Breast epithelium (tissue), 4 donors: ENCODE measurements at regions not wholly inside any gene's neighbourhood (a gene's known extent, or its start where the extent isn't known, plus 50 kb on each side); places are given as distances from the start of the nearest gene placed in this dataset.

Experiments used
- DNase-seq, 2 donors: peaks; one replicate each; pipeline ENCODE4 v3.0.0-alpha.2; 2019; ENCODE audit warnings: low spot score in 2 of 2
- H3K27ac ChIP-seq, 2 donors: fragments of 200-600 bp; sonication (generic) in 1 of 2; one replicate each; pipeline ENCODE4 v1.5.1; 2016 to 2019; ENCODE audit warnings: mild to moderate bottlenecking in 1 of 2
- H3K27me3 ChIP-seq, 2 donors: fragments of 200-600 bp; sonication (generic) in 1 of 2; one replicate each; pipeline versions ENCODE4 v1.5.1 to v1.6.0; 2017 to 2019; ENCODE audit warnings: control low read depth in 1 of 2, mild to moderate bottlenecking in 1 of 2
- H3K36me3 ChIP-seq: fragments of 200-600 bp; one replicate; pipeline ENCODE4 v1.5.1; 2019
- H3K4me1 ChIP-seq, 2 donors: fragments of 200-600 bp; sonication (generic); one replicate each; pipeline ENCODE4 v1.5.1; 2016 to 2019; ENCODE audit warnings: control low read depth in 1 of 2
- H3K4me3 ChIP-seq, 3 donors: fragments of 200-600 bp; sonication (generic); 1 replicate in 2 of 3; 2 replicates in 1 of 3; pipeline ENCODE4 v1.5.1; 2016 to 2019; ENCODE audit warnings: mild to moderate bottlenecking in 3 of 3, moderate library complexity in 2 of 3
- H3K9me3 ChIP-seq, 2 donors: fragments of 200-600 bp; sonication (generic) in 1 of 2; one replicate each; pipeline ENCODE4 v1.5.1; 2016 to 2019; ENCODE audit warnings: control low read depth in 1 of 2
- CTCF ChIP-seq, 3 donors: fragments of 450-650 bp; IDR thresholded peaks; one replicate each; pipeline ENCODE4 v1.5.1; 2016 to 2017; ENCODE audit warnings: antibody characterized with exemption in 3 of 3, mild to moderate bottlenecking in 3 of 3, moderate library complexity in 3 of 3
- POLR2A ChIP-seq: fragments of 450-650 bp; IDR thresholded peaks from one replicate; pipeline ENCODE4 v1.6.1; 2016; ENCODE audit warnings: antibody characterized with exemption, mild to moderate bottlenecking, moderate library complexity
- POLR2AphosphoS5 ChIP-seq, 3 donors: sonication (generic); formaldehyde crosslinking; IDR thresholded peaks; one replicate each; pipeline ENCODE4 v1.6.1; 2017; ENCODE audit warnings: antibody characterized with exemption in 3 of 3
- intact Hi-C: fragments of 100-400 bp; cut with DNase I; formaldehyde crosslinking; loops from one replicate; pipeline ENCODE4 v1.15.1; 2023; ENCODE audit warnings: low total_unique reads

- Histone ChIP-seq H3K9me3 (no peaks in the 10 kb centered on the region), H3K27me3 (no peaks in the 10 kb centered on the region), H3K4me1 (no peaks in the 10 kb centered on the region), H3K27ac (no peak overlapping the region), H3K36me3 (no peaks in the 10 kb centered on the region), H3K4me3 (no peak overlapping the region)
- intact Hi-C loops = no loop called here
- TF ChIP-seq CTCF (IDR thresholded peaks at IDR 0.05) (no peak), POLR2A (no peak), POLR2AphosphoS5 (IDR thresholded peaks at IDR 0.05) (no peak)
- DNase-seq = no peak
Observed at GRCh38 chr1:90810681-90811080, 93.6 kb upstream of the BARHL2 start.

DNA sequence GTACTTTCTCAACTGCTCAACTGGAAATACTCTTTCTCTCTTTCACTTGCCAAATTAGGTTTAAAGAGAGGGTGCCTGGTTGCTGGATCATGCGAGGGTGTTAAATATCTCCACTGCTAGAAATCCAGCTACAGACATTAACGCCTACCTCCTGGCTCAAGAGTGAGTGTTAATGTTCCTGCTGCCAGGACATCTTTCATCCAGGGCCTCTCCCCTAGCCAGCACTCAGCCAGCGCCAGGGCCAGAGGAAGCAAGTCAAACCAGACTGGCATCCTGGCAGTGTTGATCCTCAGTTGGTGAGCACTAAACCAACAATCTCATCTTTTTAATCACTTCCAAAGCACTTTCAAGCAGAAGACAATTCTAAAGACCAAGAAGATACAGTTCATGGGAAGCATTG is 92.9 kb upstream of the BARHL2 start:
- Histone ChIP-seq H3K36me3 (no peaks in the 10 kb centered on the region), H3K9me3 (peaks cover 0 to 2% of the 10 kb centered on the region in 2 donors), H3K27me3 (no peaks in the 10 kb centered on the region), H3K4me3 (no peak overlapping the region), H3K27ac (no peak overlapping the region), H3K4me1 (no peaks in the 10 kb centered on the region)
- no peak for TF ChIP-seq POLR2AphosphoS5 (IDR thresholded peaks at IDR 0.05)
- no peak for TF ChIP-seq CTCF (IDR thresholded peaks at IDR 0.05)
- TF ChIP-seq POLR2A = no peak
- no peak for DNase-seq
- intact Hi-C loops = no loop called here

- TF ChIP-seq POLR2A = no peak
- no peak for TF ChIP-seq POLR2AphosphoS5 (IDR thresholded peaks at IDR 0.05)
- no peak for TF ChIP-seq CTCF (IDR thresholded peaks at IDR 0.05)
- intact Hi-C loops = no loop called here
Observed at GRCh38 chr1:90809093-90809492, 92.0 kb upstream of the BARHL2 start.

DNA sequence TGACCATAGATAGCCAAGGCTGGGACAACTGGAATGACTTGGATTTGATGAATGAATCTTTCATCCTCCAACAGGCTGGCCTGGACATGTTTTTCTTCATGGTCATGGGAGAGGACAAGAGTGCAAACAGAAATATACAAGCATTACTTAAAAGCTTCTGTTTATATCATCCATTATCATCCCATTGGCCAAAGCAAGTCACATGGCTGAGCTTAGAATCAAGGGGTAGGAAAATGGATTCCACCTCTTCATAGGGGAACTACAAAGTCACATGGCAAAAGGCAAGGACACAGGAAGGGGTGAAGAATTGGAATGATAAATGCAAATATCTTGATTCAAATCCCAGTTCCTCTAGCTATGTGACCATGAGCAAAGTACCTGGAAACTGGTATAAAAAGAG is 90.2 kb upstream of the BARHL2 start:
- TF ChIP-seq CTCF (IDR thresholded peaks at IDR 0.05) (no peak), POLR2AphosphoS5 (IDR thresholded peaks at IDR 0.05) (no peak), POLR2A (no peak)
- Histone ChIP-seq H3K9me3 (peaks cover 0 to 5% of the 10 kb centered on the region in 2 donors), H3K36me3 (no peaks in the 10 kb centered on the region), H3K4me1 (no peaks in the 10 kb centered on the region), H3K27me3 (no peaks in the 10 kb centered on the region), H3K4me3 (no peak overlapping the region), H3K27ac (no peak overlapping the region)
- no peak for DNase-seq
- intact Hi-C loops = no loop called here

More at GRCh38 chr1:90809093-90809492, 92.0 kb upstream of the BARHL2 start:
- Histone ChIP-seq H3K4me3 (no peak overlapping the region), H3K27me3 (no peaks in the 10 kb centered on the region), H3K9me3 (peaks cover 0 to 5% of the 10 kb centered on the region in 2 donors), H3K36me3 (no peaks in the 10 kb centered on the region), H3K27ac (no peak overlapping the region), H3K4me1 (no peaks in the 10 kb centered on the region)
- DNase-seq = no peak

GRCh38 chr1:90802622-90803021 is 85.5 kb upstream of the BARHL2 start:
- H3K9me3 ChIP-seq = peaks cover 0 to 5% of the 10 kb centered on the region in 2 donors
- TF ChIP-seq POLR2A (no peak), POLR2AphosphoS5 (IDR thresholded peaks at IDR 0.05) (no peak), CTCF (IDR thresholded peaks at IDR 0.05) (no peak)
- H3K4me3 ChIP-seq = no peak overlapping the region
- intact Hi-C loops = no loop called here
- no peak for DNase-seq
- no peaks in the 10 kb centered on the region for H3K27me3 ChIP-seq
- H3K4me1 ChIP-seq = no peaks in the 10 kb centered on the region
- H3K36me3 ChIP-seq = no peaks in the 10 kb centered on the region
- no peak overlapping the region for H3K27ac ChIP-seq
